T-helper 2 cell treated with Interferon-gamma antibody and Interleukin-4, amounts not matched to agents 5 μg/mL and 100 μg/mL, for 36 hours (primary cell): ENCODE measurements at regions not wholly inside any gene's neighbourhood (a gene's known extent, or its start where the extent isn't known, plus 50 kb on each side); places are given as distances from the start of the nearest gene placed in this dataset.

Experiments used
- DNase-seq: peaks from one replicate; pipeline ENCODE4 v3.0.0; 2021; ENCODE audit warnings: low spot score
- H3K27ac Mint-ChIP-seq: one replicate; pipeline ENCODE4 v1.8.0; 2021; ENCODE audit warnings: mild to moderate bottlenecking, mixed read lengths
- H3K27me3 Mint-ChIP-seq: one replicate; pipeline ENCODE4 v1.8.0; 2021; ENCODE audit warnings: low read depth, mixed read lengths
- H3K36me3 Mint-ChIP-seq: one replicate; pipeline ENCODE4 v1.8.0; 2021; ENCODE audit warnings: low read depth, mixed read lengths
- H3K4me1 Mint-ChIP-seq: one replicate; pipeline ENCODE4 v1.8.0; 2021; ENCODE audit warnings: low read depth, mixed read lengths
- H3K4me3 Mint-ChIP-seq: one replicate; pipeline ENCODE4 v1.8.0; 2022; ENCODE audit warnings: mild to moderate bottlenecking, moderate library complexity, mixed read lengths
- H3K9me3 Mint-ChIP-seq: one replicate; pipeline ENCODE4 v1.8.0; 2021; ENCODE audit warnings: mixed read lengths

DNA sequence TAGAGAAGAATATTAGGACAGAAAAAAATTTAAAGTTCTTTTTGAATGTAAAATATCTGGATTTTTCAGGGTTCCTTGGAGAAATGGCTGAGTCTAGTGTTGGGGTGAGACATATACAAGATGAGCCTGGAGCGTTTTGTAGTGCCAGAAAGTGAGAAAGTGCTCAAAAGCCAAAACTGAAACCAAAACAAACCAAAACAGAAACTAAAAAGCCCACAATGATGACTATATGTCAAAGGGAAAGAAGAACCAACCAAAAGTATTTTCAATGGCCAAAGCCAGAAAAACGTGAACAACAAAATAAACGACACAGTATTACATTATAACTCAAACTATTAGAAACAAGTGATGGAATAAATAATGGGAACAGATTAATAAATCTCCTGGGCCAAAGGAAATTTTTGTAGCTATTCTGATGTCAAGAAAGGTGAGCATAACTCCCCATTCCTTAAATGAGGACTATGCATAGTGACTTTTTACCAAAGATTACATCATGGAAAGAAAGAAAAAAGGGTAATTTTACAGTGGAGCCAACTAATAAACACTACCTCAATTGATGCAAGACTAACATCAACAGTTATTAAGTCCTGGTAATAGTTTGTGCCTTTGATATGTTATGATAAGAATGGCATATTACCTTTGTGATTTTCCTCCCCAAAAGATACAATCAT lies 1137.6 kb downstream of the C4orf33 start:
- no peak overlapping the region for H3K27ac Mint-ChIP-seq
- peak overlapping the region; percentile 2 for H3K4me3 Mint-ChIP-seq

DNA sequence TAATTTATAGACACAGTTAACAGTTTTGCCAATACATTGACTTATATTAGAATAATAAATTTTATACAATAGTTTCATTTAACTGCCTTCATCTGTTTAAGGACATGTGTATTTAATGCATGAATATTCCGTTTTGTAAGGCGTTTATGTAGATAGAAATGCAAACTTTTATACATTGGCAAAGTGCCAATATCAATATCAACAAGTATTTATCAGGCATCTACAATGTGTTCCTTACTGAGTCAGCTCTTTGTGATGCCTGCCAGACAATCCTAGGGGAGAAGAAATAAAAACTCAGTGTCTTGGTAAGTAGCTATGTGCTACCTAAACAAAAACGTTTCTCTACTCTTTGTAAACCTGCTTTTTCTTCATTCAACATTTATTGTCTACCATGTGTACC lies 1142.2 kb downstream of the C4orf33 start:
- no peak for DNase-seq
- Mint-ChIP-seq H3K27me3 (no peaks in the 10 kb centered on the region), H3K9me3 (no peaks in the 10 kb centered on the region), H3K27ac (no peak overlapping the region), H3K4me1 (no peaks in the 10 kb centered on the region), H3K36me3 (no peaks in the 10 kb centered on the region), H3K4me3 (no peak overlapping the region)

More for the DNA sequence above, 1137.6 kb downstream of the C4orf33 start:
- peaks cover 9% of the 10 kb centered on the region for H3K9me3 Mint-ChIP-seq
- H3K36me3 Mint-ChIP-seq = no peaks in the 10 kb centered on the region
- no peaks in the 10 kb centered on the region for H3K4me1 Mint-ChIP-seq
- no peak for DNase-seq
- H3K27me3 Mint-ChIP-seq = no peaks in the 10 kb centered on the region

DNA sequence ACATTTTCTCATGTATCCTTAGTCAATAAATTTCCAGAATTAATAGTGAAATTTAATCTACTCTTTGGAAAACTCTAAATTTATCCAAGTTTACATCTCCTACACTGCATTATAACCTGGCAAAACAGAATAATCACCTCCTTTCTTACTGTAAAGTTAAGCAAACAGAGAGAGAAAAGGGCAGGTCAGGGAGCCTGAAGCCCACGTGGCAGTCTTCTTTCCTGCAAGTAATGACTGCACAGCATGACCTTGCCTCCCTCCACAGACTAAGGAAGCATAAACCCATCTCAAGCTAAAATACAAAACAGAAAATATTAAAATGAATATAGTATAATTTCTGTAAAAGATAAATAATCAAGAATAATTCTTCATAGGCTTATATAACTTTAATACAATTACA lies 1153.0 kb downstream of the C4orf33 start:
- Mint-ChIP-seq H3K4me3 (no peak overlapping the region), H3K9me3 (peaks cover 4% of the 10 kb centered on the region), H3K27me3 (no peaks in the 10 kb centered on the region), H3K36me3 (no peaks in the 10 kb centered on the region), H3K27ac (no peak overlapping the region), H3K4me1 (no peaks in the 10 kb centered on the region)
- no peak for DNase-seq

DNA sequence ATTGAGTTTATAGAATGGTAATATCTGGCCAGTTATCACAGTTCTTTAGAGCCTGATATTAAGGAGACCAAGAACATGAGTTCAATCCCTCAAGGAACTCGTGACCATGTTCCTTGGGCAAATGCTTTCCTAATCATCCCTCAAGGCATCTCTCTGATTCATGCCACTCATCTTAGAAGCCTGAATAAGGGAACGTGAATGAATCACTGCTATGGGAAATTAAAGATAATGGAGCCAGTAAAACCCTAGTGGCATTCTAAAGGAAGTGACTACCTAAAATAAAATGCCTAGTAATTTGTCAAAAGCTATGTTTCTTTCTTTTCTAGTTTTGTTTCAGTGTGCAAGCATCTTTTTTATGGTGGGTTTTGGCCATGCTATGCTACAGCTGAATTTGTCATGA lies 1161.3 kb downstream of the C4orf33 start:
- no peaks in the 10 kb centered on the region for H3K36me3 Mint-ChIP-seq
- no peaks in the 10 kb centered on the region for H3K4me1 Mint-ChIP-seq
- no peak for DNase-seq
- no peak overlapping the region for H3K4me3 Mint-ChIP-seq
- H3K27me3 Mint-ChIP-seq = no peaks in the 10 kb centered on the region
- H3K27ac Mint-ChIP-seq = no peak overlapping the region
- no peaks in the 10 kb centered on the region for H3K9me3 Mint-ChIP-seq

DNA sequence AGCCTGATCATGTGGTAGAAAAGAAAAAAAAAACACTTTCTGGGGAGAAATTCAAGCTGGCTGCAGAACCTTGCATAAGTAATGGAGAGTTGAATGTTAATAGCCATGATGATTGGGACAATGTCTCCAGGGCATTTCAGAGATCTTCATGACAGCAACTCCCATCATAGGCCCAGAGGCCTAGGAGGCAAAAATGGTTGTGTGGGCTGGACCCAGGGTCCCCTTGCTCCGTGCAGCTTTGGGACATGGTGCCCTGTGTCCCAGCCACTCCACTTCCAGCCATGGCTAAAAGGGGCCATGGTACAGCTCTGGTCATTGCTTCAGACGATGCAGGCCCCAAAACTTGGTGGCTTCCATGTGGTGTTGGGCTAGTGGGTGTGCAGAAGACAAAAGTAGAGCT lies 1170.9 kb downstream of the C4orf33 start:
- DNase-seq = no peak
- H3K4me1 Mint-ChIP-seq = no peaks in the 10 kb centered on the region
- no peaks in the 10 kb centered on the region for H3K27me3 Mint-ChIP-seq
- H3K4me3 Mint-ChIP-seq = no peak overlapping the region
- no peak overlapping the region for H3K27ac Mint-ChIP-seq
- peaks cover 12% of the 10 kb centered on the region for H3K9me3 Mint-ChIP-seq
- H3K36me3 Mint-ChIP-seq = no peaks in the 10 kb centered on the region

DNA sequence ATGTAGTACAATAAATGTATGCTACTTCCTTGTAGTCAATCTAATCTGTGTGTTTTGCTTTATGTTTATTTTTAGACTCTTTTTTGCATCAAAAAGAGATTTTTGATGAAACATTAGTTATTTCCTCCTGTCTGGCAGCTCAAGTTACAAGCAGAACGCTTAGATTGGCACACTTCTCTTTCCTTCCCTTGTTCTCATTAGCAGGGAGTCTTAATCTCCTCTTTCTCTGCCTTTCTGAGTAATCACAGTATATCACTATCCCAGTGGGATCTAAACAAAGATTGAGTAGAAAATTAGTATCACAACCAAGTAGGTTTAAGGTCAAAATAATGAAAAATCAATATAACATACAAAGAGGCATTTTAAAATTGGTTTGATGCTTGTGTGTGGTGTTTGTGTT lies 1192.6 kb downstream of the C4orf33 start:
- Mint-ChIP-seq H3K36me3 (no peaks in the 10 kb centered on the region), H3K4me3 (no peak overlapping the region), H3K4me1 (no peaks in the 10 kb centered on the region), H3K27ac (no peak overlapping the region), H3K27me3 (no peaks in the 10 kb centered on the region), H3K9me3 (no peaks in the 10 kb centered on the region)
- DNase-seq = no peak

DNA sequence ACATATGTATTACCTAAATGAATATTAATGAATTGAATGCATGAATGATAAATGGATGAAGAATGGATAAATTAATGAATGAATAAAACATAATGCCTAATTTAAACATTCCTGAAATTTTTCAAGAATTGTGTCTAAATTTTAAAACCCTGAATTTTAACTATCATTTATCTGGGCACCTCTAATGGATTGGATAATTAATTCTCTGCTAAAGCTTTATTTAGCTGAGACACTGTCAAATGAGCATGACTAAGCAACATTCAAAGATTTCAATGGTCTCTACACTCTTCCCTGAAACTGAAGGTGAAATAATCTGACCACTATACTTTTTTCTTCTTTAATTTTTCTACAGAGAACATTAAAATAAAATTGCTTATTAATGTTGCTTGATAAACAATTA lies 1197.7 kb downstream of the C4orf33 start:
- Mint-ChIP-seq H3K9me3 (no peaks in the 10 kb centered on the region), H3K4me3 (no peak overlapping the region), H3K27ac (no peak overlapping the region), H3K36me3 (no peaks in the 10 kb centered on the region), H3K4me1 (no peaks in the 10 kb centered on the region), H3K27me3 (no peaks in the 10 kb centered on the region)
- DNase-seq = no peak

DNA sequence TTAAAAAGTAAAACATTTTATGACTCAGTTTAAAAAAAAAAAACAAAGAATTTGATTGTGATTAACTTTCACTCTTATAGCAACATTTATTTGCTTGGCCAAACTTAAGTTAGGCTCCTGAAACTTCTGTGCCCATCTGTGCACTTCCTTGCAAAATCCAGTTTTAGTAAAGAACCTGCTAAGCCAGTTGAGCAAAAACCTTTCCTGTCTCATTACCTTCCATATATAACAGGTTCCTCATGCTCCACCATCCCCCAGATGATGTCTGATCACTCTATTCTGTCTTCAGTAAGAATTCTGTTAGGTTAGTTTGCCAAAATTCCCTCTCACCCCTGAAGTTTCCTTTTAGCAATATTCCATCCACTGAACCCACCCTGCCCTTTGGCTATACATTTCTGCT lies 1200.5 kb downstream of the C4orf33 start:
- no peaks in the 10 kb centered on the region for H3K9me3 Mint-ChIP-seq
- no peaks in the 10 kb centered on the region for H3K4me1 Mint-ChIP-seq
- H3K4me3 Mint-ChIP-seq = no peak overlapping the region
- H3K27ac Mint-ChIP-seq = no peak overlapping the region
- no peaks in the 10 kb centered on the region for H3K36me3 Mint-ChIP-seq
- H3K27me3 Mint-ChIP-seq = no peaks in the 10 kb centered on the region
- no peak for DNase-seq

DNA sequence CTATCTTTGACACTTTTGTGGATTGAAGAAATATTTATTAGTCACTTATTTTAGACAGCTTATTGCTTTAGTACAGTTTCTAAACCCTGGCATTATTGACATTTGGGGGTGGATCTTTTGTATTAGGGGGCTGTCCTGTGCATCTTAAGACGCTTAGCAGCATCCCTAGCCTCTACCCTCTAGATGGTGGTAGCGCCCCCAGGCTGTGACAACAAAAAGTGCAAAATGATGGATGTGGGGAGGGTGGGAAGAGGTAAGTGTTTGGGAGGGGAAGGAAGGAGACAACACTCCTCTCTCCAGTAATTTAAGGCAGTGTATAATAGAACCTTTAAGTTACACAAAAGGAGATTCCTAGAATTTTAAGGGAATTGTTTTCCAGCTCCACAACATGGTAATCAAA lies 1210.6 kb downstream of the C4orf33 start:
- H3K36me3 Mint-ChIP-seq = no peaks in the 10 kb centered on the region
- no peaks in the 10 kb centered on the region for H3K27me3 Mint-ChIP-seq
- no peaks in the 10 kb centered on the region for H3K4me1 Mint-ChIP-seq
- H3K9me3 Mint-ChIP-seq = peaks cover 3% of the 10 kb centered on the region
- no peak overlapping the region for H3K4me3 Mint-ChIP-seq
- no peak for DNase-seq
- no peak overlapping the region for H3K27ac Mint-ChIP-seq

DNA sequence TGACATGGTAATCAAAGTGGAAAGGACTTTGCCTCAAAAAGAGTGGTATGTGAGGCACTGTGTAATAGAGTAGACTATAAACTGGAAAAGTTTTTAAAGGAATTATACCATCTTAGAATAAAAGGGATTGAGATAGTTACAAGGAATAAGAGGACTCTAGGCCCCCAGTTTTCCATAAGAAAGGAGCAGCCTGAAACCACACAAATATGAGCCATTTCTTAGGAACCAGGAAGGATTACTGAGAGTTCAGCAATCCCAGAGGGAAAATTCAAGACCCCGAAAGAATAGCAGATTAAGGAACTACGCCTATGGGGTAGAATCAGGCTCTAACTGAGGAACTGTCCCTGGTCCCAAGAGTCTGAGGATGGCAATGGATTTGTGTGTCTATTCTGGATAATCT lies 1213.3 kb downstream of the C4orf33 start:
- Mint-ChIP-seq H3K9me3 (no peaks in the 10 kb centered on the region), H3K36me3 (no peaks in the 10 kb centered on the region), H3K27ac (no peak overlapping the region), H3K27me3 (no peaks in the 10 kb centered on the region), H3K4me1 (no peaks in the 10 kb centered on the region), H3K4me3 (no peak overlapping the region)
- DNase-seq = no peak

DNA sequence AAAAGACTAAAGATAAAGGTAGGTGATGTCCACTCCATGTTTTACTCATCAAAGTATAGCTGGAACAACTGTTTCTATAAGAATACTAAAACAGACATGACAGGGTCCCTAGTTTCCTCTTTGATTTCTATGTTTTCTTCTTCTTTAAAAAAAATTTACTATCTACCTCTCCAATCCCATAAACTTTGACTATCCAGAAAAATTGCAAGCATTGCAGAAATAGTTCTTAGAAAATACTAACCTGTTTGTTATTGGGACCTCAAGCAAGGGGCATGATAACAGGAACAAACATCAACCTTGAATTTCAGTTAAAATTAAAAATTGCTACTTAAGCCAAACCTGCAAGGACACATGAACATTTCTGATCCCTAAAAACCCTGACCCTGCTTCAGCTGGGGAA lies 1226.5 kb downstream of the C4orf33 start:
- no peaks in the 10 kb centered on the region for H3K27me3 Mint-ChIP-seq
- H3K4me3 Mint-ChIP-seq = no peak overlapping the region
- no peak for DNase-seq
- H3K9me3 Mint-ChIP-seq = no peaks in the 10 kb centered on the region
- no peaks in the 10 kb centered on the region for H3K4me1 Mint-ChIP-seq
- H3K27ac Mint-ChIP-seq = no peak overlapping the region
- H3K36me3 Mint-ChIP-seq = no peaks in the 10 kb centered on the region

DNA sequence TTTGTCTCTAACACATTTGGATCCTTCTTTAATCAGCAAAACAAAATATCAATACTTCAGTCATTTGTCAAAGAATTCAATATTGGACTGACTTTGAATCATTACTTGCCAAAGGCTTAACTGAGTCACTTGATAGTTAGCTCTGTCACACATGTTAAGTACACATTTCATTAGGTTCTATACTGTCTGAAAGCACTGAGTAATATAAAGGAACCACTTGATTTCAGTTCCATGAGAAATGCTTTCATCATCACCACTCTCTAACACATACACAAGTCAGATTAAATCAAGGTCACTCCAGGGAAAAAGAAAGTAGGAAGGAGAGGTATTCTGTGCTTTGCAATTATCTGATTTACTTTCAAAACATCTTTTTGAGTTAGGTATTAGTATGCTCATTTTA lies 1233.1 kb downstream of the C4orf33 start:
- Mint-ChIP-seq H3K4me3 (no peak overlapping the region), H3K27me3 (no peaks in the 10 kb centered on the region), H3K36me3 (no peaks in the 10 kb centered on the region), H3K27ac (no peak overlapping the region), H3K4me1 (no peaks in the 10 kb centered on the region), H3K9me3 (no peaks in the 10 kb centered on the region)
- DNase-seq = no peak

DNA sequence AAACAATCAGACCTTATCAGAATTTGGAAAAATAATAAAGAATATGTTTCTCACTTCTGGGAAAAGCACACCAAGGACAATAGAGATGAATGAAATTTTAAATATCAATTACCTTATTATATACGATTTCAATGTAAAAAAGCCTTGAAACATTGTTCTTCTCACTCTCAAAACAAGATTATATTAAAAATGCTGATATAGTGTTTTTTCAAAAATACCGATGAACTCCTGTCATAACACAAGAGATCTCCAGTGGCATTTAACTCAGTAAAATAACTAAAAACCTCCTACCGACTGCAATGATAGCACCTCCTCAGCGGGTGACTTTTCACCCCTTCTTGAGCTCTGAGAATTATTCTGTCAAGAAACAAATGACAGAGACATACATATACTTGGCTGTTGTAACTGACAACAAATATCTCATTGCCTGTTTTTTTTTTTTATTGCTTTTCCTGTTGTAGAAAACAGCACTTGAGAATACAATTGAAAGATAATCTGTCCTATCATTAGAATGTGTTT lies 1237.3 kb downstream of the C4orf33 start:
- H3K9me3 Mint-ChIP-seq = no peaks in the 10 kb centered on the region
- no peak overlapping the region for H3K27ac Mint-ChIP-seq
- H3K4me1 Mint-ChIP-seq = no peaks in the 10 kb centered on the region
- DNase-seq = no peak
- H3K4me3 Mint-ChIP-seq = no peak overlapping the region
- H3K27me3 Mint-ChIP-seq = no peaks in the 10 kb centered on the region
- no peaks in the 10 kb centered on the region for H3K36me3 Mint-ChIP-seq

DNA sequence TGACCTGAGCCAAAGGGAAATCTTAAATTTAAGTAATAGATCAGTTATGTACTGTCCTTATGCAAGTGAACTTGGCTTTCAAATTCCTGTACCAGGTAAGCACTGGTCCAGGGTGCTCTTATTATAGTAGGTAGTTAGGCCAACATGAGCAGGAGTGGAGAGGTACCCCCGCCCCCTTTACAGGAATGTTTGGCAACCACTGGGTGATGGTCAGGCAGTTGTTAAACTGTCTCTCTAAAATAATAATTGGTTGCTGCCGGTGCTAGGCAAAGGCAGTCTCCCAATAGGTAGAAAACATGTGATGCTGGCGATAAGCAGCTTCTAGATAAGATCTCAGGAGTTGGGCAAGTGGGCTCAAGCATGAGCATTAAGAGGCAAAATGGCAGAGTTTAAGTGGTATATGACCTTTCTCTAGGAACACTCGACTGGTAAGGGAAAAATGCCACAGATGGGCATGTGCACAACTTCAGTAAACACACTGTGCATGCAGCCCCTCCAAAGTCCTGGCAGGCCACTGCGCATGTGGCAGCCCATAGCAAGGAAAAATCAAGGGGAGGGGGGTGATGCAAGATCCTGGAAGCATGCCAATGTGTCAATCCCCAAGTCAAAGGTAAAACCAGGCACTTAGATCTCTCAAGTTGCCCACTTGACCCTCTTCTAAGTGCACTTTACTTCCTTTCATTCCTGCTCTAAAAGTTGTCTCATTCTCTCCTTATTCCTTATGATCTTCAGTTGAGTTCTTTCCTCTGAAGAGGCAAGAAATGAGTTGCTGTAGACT lies 1239.7 kb downstream of the C4orf33 start:
- H3K27me3 Mint-ChIP-seq = no peaks in the 10 kb centered on the region
- no peaks in the 10 kb centered on the region for H3K9me3 Mint-ChIP-seq
- H3K27ac Mint-ChIP-seq = no peak overlapping the region
- no peak overlapping the region for H3K4me3 Mint-ChIP-seq
- H3K4me1 Mint-ChIP-seq = no peaks in the 10 kb centered on the region
- no peaks in the 10 kb centered on the region for H3K36me3 Mint-ChIP-seq
- no peak for DNase-seq
